ENCODE measurements at regions not wholly inside any gene's neighbourhood (a gene's known extent, or its start where the extent isn't known, plus 50 kb on each side); places are given as distances from the start of the nearest gene placed in this dataset.

- Histone ChIP-seq H2BK15ac (ENCODE audit: low read depth, low read length) (no peak overlapping the region), H4K20me1 (ENCODE audit: control insufficient read depth, insufficient read depth, insufficient read length) (no peaks in the 10 kb centered on the region), H3K4me1 (ENCODE audit: insufficient read depth, low read length) (peaks cover 2% of the 10 kb centered on the region; the same call in 1 of the 2 replicates), H3K14ac (ENCODE audit: insufficient read depth, low read length) (no peak overlapping the region), H3K79me1 (ENCODE audit: insufficient read depth, low read depth, low read length, poor library complexity, severe bottlenecking) (no peaks in the 10 kb centered on the region), H3K79me2 (ENCODE audit: insufficient read depth, low read length) (no peaks in the 10 kb centered on the region), H3K27ac (ENCODE audit: insufficient read length, low read depth, low read length) (no peak overlapping the region), H3K23me2 (ENCODE audit: insufficient read length, low read depth, low read length, poor library complexity, severe bottlenecking) (no peaks in the 10 kb centered on the region), H3K9ac (ENCODE audit: extremely low read depth, insufficient read length, low read length) (no peak overlapping the region), H4K5ac (ENCODE audit: insufficient read length, low read depth, low read length) (no peak overlapping the region), H3K4me2 (ENCODE audit: insufficient read depth, insufficient read length, low read length) (no peak overlapping the region), H2BK20ac (ENCODE audit: low read depth, low read length, poor library complexity, severe bottlenecking) (no peak overlapping the region), H3K27me3 (ENCODE audit: insufficient read depth, low read length) (no peaks in the 10 kb centered on the region), H2BK12ac (ENCODE audit: insufficient read length, low read depth, low read length) (no peak overlapping the region), H4K91ac (ENCODE audit: insufficient read length, low read depth, low read length) (no peak overlapping the region), H2BK5ac (ENCODE audit: insufficient read length, low read length) (no peak overlapping the region), H3K56ac (ENCODE audit: insufficient read length, low read depth, low read length) (no peak overlapping the region), H2AFZ (ENCODE audit: low read length) (no peak overlapping the region), H2AK5ac (ENCODE audit: insufficient read length, low read length) (no peak overlapping the region), H3K23ac (ENCODE audit: insufficient read length, low read depth, low read length) (no peak overlapping the region), H3K9me3 (ENCODE audit: control insufficient read depth, low read depth, low read length) (no peaks in the 10 kb centered on the region), H3T11ph (ENCODE audit: low read length) (no peak overlapping the region), H3K18ac (ENCODE audit: insufficient read length, low read depth, low read length) (no peak overlapping the region), H3K4ac (ENCODE audit: low read depth, low read length) (no peak overlapping the region), H4K8ac (replicated peaks; ENCODE audit: insufficient read length, low read depth, low read length) (no peak overlapping the region), H2BK120ac (ENCODE audit: low read depth, low read length, poor library complexity, severe bottlenecking) (no peak overlapping the region)
- WGBS (ENCODE audit: extremely low coverage, insufficient read length, low lambda C conversion rate) = no CpG with 5 or more reads among the region's 1 CpG
- no peaks in the 10 kb centered on the region for H3K9me3 Mint-ChIP-seq
- H3K27ac Mint-ChIP-seq = no peak overlapping the region
- no peak for DNase-seq
- no peaks in the 10 kb centered on the region for H3K36me3 Mint-ChIP-seq (ENCODE audit: insufficient read depth in 1 of 3, low read depth in 3 of 3)
- H3K4me3 Mint-ChIP-seq = no peak overlapping the region
- TF ChIP-seq, protein P1, sequence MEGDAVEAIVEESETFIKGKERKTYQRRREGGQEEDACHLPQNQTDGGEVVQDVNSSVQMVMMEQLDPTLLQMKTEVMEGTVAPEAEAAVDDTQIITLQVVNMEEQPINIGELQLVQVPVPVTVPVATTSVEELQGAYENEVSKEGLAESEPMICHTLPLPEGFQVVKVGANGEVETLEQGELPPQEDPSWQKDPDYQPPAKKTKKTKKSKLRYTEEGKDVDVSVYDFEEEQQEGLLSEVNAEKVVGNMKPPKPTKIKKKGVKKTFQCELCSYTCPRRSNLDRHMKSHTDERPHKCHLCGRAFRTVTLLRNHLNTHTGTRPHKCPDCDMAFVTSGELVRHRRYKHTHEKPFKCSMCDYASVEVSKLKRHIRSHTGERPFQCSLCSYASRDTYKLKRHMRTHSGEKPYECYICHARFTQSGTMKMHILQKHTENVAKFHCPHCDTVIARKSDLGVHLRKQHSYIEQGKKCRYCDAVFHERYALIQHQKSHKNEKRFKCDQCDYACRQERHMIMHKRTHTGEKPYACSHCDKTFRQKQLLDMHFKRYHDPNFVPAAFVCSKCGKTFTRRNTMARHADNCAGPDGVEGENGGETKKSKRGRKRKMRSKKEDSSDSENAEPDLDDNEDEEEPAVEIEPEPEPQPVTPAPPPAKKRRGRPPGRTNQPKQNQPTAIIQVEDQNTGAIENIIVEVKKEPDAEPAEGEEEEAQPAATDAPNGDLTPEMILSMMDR (conservative IDR thresholded peaks at IDR 0.05) = no peak
- H3K27me3 Mint-ChIP-seq (ENCODE audit: low read depth) = peaks cover 8% of the 10 kb centered on the region
- H3K4me1 Mint-ChIP-seq = peaks cover 6 to 10% of the 10 kb centered on the region in 2 experiments
Measured at GRCh38 chr7:96773483-96773882, 63.8 kb upstream of the SEM1 start.
